Gastroesophageal sphincter (tissue), 3 donors: ENCODE measurements at regions not wholly inside any gene's neighbourhood (a gene's known extent, or its start where the extent isn't known, plus 50 kb on each side); places are given as distances from the start of the nearest gene placed in this dataset.

Source experiments
- CTCF ChIP-seq, 4 experiments: fragments of 200-600 bp in 2 of 4; fragments of 450-650 bp in 2 of 4; sonication (generic) in 1 of 4; IDR thresholded peaks; one replicate each; pipeline ENCODE4 v1.5.1; 2017 to 2019; ENCODE audit warnings: antibody characterized with exemption in 4 of 4, mild to moderate bottlenecking in 2 of 4, moderate library complexity in 2 of 4
- EP300 ChIP-seq: sonication (generic); formaldehyde crosslinking; IDR thresholded peaks from one replicate; pipeline ENCODE4 v1.6.1; 2017; ENCODE audit warnings: antibody characterized with exemption, mild to moderate bottlenecking

DNA sequence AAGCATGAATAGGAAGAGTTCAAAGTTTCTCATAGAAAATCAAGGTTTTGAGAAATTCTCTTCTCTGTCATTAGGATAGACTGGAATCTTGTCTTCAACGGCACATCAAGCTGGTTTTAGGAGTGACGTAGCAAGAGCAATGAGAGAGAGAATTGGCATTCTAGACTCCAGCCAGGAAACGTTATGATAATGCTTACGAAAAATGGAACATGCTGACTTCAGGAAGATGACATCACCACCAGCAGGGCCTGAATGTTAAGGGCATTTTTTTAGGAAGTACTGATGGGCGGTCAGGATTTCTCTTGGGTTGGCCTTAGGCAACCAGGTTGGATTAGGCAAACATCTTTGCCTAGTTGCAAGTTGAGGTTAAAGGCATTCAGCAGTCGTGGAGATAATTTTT is 213.2 kb upstream of the CTBP2 start:
- TF ChIP-seq EP300 (no peak), CTCF (IDR thresholded peaks at IDR 0.05) (no peak)
